ENCODE measurements at regions not wholly inside any gene's neighbourhood (a gene's known extent, or its start where the extent isn't known, plus 50 kb on each side); places are given as distances from the start of the nearest gene placed in this dataset.

- POLR2A ChIA-PET: no interaction called here
- no peak for TF ChIP-seq CTCF (IDR thresholded peaks at IDR 0.05; ENCODE audit: insufficient read depth, low read length, missing control alignments)
Measured at GRCh38 chr13:74230984-74231501, 96.8 kb upstream of the KLF12 start.

GRCh38 chr13:74229242-74229641 is 95.0 kb upstream of the KLF12 start:
- CTCF ChIA-PET: no interaction called here
- no peak overlapping the region for H3K4me3 ChIP-seq (ENCODE audit: low read depth, low read length)
- DNase-seq (ENCODE audit: low read depth, low spot score): no peak
- POLR2A ChIA-PET: no interaction called here
- no peak for TF ChIP-seq CTCF (IDR thresholded peaks at IDR 0.05; ENCODE audit: insufficient read depth, low read length, missing control alignments)

More at GRCh38 chr13:74230984-74231501, 96.8 kb upstream of the KLF12 start:
- CTCF ChIA-PET: interaction anchor here (1.4 kb wide), 1 partner anchor 13 kb away, joined by 3 read pairs; no protein-coding TSS in a partner anchor
- no peak overlapping the region for H3K4me3 ChIP-seq (ENCODE audit: low read depth, low read length)
- no peak for DNase-seq (ENCODE audit: low read depth, low spot score)

GRCh38 chr13:74227476-74228158 is 93.4 kb upstream of the KLF12 start:
- H3K4me3 ChIP-seq (ENCODE audit: low read depth, low read length): no peak overlapping the region
- ChIA-PET POLR2A (no interaction called here), CTCF (no interaction called here)
- TF ChIP-seq CTCF (IDR thresholded peaks at IDR 0.05; ENCODE audit: insufficient read depth, low read length, missing control alignments): no peak
- DNase-seq (ENCODE audit: low read depth, low spot score): no peak

- H3K4me3 ChIP-seq (ENCODE audit: low read depth, low read length): no peak overlapping the region
- CTCF ChIA-PET: interaction anchor here (1.5 kb wide), 1 partner anchor 60 kb away, joined by 3 read pairs; no protein-coding TSS in a partner anchor
- POLR2A ChIA-PET: no interaction called here
Measured at GRCh38 chr13:74226791-74227475, 92.7 kb upstream of the KLF12 start.

GRCh38 chr13:74221752-74222151 is 87.5 kb upstream of the KLF12 start:
- no peak overlapping the region for H3K4me3 ChIP-seq (ENCODE audit: low read depth, low read length)
- no peak for DNase-seq (ENCODE audit: low read depth, low spot score)
- CTCF ChIA-PET: interaction anchor here (0.8 kb wide), 1 partner anchor 26 kb away, joined by 3 read pairs; no protein-coding TSS in a partner anchor
- no peak for TF ChIP-seq CTCF (IDR thresholded peaks at IDR 0.05; ENCODE audit: insufficient read depth, low read length, missing control alignments)
- POLR2A ChIA-PET: no interaction called here

More at GRCh38 chr13:74226791-74227475, 92.7 kb upstream of the KLF12 start:
- TF ChIP-seq CTCF (IDR thresholded peaks at IDR 0.05; ENCODE audit: insufficient read depth, low read length, missing control alignments): no peak
- no peak for DNase-seq (ENCODE audit: low read depth, low spot score)

- ChIA-PET POLR2A (no interaction called here), CTCF (interaction anchor here (0.8 kb wide), 1 partner anchor 45 kb away, joined by 3 read pairs; no protein-coding TSS in a partner anchor)
- no peak overlapping the region for H3K4me3 ChIP-seq (ENCODE audit: low read depth, low read length)
- no peak for TF ChIP-seq CTCF (IDR thresholded peaks at IDR 0.05; ENCODE audit: insufficient read depth, low read length, missing control alignments)
- no peak for DNase-seq (ENCODE audit: low read depth, low spot score)
Measured at GRCh38 chr13:74219566-74219965, 85.4 kb upstream of the KLF12 start.

Measured in AG04449 (cell line).